CD1c-positive myeloid dendritic cell (primary cell): ENCODE measurements at regions not wholly inside any gene's neighbourhood (a gene's known extent, or its start where the extent isn't known, plus 50 kb on each side); places are given as distances from the start of the nearest gene placed in this dataset.

Experiments used
- DNase-seq: peaks from one replicate; pipeline ENCODE4 v3.0.0-alpha.2; 2016; ENCODE audit errors: extremely low spot score

GRCh38 chr15:26376243-26376642 lies 396.6 kb downstream of the GABRB3 start:
- no peak for DNase-seq

DNA sequence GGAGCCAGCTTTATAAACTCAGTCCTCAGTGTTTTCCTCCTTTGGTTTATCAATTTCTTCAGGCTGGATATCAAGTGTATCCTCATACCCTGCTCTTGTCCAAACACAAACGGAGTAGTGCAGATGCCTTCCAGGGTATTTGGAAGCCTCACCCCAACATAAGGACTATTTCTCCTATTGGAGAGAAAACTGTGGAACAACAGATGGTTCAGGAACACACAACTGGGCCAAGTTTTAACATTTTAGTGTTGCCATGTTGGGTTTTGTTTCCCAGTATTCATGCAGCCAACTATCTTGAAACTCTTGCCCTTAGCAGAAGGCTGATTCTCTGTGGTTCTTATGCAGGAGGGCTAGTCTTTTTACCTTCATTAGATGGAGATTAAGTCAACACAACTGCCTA lies 398.1 kb downstream of the GABRB3 start:
- no peak for DNase-seq

GRCh38 chr15:26372706-26373105 lies 400.2 kb downstream of the GABRB3 start:
- no peak for DNase-seq

DNA sequence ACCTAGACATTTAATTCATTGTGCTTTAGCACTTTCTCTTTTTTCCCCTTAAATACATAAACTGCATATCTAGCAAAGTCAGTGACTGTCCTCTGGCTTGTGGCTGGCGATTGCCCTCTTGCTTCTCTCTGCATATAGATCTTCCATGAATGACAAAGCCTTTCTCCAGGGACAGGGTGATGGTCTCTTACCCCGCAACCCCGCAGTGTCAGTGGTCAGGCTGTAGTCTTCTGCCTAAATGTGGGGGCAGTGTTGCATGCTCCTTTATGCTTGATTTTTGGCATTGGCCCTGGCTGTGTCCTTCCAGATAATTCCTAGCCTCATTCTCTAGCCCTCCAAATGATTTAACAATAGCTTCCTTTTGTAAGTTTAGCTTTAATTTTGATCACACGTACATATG lies 407.8 kb downstream of the GABRB3 start:
- DNase-seq, result no peak

GRCh38 chr15:26359855-26360254 lies 413.0 kb downstream of the GABRB3 start:
- no peak for DNase-seq

DNA sequence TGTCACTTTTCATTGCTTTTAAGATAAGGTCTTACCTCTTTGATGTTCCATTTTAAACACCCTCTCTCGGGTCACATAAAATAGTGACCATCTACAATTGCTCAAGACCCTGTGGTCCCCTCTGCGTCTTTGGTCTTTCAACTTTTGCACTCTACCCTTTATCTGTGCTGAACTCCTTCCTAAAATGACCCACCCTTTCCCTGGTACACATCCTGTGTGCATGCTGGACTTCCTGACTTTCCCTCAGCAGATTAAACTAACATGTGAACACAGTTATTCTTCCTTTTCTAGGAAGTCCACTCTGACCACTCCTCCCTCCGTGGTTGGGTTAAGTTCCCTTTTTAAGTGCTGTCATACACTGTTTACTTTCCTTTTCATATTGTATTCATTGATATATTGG lies 414.2 kb downstream of the GABRB3 start:
- no peak for DNase-seq

DNA sequence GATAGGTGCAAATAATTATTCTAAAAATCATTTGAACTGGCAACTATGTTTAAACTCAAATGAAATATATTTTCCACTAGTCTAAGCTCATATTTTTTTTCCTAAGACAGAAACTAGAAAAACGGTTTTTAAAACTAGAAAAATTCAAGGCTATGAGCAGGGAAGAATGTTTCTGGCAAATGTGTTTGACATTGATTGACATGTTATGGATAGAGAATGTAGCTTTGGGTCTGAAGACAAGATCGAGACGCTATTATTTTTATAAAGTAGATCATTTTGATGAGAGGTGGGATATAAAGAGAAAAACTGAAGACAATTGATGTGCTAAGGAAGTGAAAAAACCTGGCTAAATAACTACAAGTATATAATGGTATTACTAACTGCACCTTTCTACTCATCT lies 415.2 kb downstream of the GABRB3 start:
- DNase-seq, result no peak

DNA sequence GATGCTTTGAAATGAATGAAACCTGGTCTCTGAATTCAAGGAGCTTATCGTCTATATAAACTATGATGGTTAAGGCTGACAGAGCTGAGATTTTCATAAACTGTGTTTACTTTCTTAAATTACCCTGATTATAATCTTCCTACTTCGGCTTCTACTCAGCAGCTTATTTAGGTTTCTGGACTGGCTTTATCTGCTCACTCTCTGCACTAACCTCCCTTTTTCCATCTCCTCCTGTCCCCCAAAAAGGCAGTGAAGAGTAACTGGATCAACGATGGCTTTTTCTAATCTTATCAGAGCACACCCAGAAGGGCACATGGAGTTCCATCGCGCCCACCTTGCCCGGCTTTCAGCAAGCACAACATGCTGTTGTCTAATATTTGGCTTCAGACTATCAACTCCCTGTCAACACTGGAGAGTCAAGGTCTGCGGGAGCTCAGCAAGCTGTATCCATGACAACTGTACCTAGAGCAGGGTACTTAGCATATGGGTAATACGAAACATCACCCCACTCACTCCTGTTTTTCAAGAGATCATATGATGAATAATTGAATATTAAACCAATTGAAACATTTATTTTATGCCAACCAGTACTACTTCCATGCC lies 417.3 kb downstream of the GABRB3 start:
- DNase-seq, result no peak

GRCh38 chr15:26352909-26353308 lies 420.0 kb downstream of the GABRB3 start:
- DNase-seq, result no peak

DNA sequence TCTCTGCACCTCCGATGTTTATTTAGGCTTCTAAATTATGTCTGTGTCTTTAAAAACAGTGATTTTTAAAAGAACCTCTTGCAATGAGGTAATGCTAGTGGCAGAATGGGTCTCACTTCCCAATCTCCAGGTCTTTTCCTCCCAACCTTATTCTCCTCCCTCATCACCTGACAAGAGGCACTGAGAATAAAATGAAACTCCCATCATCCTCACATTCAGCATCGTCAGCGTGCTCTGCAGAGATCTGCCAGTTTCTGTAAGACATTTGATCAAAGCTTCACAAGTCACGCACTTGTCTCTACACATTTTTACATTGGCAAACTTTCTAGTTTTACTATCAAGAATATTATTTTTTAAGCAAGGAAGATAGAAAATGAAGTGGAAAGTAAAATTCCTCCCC lies 420.5 kb downstream of the GABRB3 start:
- DNase-seq, result no peak

DNA sequence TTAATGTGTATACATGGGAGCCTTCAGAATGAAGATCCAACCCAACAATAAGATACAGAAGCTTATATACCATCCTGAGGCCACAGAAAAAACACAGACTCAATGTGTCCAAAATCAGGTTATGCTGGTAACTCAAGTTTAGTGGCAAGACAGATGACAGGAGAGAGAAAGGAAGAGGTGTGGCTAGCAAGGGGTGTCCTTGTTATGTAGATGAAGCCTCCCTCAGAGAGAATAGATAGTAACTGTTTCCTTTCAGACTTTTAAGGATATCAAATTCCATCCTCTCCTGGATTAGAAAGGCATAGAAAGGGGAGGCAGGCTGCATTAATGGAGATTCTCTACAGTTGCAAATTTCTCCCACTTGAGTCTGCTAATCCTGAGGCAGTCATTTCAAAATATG lies 447.4 kb downstream of the GABRB3 start:
- no peak for DNase-seq

DNA sequence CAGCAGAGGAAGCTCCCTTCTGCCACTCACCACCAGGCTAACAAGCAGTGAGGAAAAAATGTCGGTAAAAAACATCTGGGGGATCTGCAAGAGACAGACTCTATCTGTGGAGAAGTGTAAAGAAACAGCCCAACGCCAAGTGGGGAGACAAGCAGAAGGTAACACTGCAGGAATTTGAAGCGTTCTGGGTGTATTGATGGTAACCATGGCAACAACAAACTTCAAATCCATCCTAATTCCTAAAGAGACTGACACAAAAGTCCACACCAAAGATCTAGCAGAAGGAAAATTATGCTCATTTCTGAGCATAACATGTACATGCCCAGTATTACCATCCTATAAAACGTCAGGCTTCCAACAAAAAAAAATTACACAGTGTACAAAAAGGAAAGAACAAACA lies 449.3 kb downstream of the GABRB3 start:
- no peak for DNase-seq

- no peak for DNase-seq
Observed at GRCh38 chr15:26318689-26319088, 454.2 kb downstream of the GABRB3 start.

- DNase-seq, result no peak
Observed at GRCh38 chr15:26314577-26314976, 451.4 kb upstream of the ATP10A start.

DNA sequence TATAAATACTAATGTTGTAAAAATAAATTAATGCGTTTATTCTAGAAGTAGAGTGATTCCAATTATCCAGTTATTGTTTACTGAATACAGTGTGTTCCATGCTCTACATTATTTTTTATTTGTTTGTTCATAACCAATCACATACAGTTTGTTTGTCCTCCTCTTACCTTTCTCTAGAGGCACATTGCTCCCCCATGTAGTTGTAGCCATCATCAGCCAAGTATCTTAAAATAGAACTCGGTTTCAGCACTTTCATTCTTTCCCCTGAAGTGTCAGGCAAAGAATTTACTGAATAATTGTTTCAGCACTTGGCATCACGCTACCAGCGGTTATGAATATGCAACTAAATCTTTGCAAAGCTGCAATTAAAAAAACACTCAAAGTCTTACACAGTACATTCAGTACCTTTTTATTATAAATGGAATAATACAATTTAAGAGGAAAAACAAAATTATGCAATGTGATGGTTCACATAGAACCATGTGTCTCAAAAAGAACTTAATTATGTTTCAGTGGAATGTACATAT lies 448.6 kb upstream of the ATP10A start:
- DNase-seq, result no peak

- no peak for DNase-seq
Observed at GRCh38 chr15:26298659-26299170, 435.6 kb upstream of the ATP10A start.

GRCh38 chr15:26298010-26298658 lies 435.0 kb upstream of the ATP10A start:
- DNase-seq, result no peak

DNA sequence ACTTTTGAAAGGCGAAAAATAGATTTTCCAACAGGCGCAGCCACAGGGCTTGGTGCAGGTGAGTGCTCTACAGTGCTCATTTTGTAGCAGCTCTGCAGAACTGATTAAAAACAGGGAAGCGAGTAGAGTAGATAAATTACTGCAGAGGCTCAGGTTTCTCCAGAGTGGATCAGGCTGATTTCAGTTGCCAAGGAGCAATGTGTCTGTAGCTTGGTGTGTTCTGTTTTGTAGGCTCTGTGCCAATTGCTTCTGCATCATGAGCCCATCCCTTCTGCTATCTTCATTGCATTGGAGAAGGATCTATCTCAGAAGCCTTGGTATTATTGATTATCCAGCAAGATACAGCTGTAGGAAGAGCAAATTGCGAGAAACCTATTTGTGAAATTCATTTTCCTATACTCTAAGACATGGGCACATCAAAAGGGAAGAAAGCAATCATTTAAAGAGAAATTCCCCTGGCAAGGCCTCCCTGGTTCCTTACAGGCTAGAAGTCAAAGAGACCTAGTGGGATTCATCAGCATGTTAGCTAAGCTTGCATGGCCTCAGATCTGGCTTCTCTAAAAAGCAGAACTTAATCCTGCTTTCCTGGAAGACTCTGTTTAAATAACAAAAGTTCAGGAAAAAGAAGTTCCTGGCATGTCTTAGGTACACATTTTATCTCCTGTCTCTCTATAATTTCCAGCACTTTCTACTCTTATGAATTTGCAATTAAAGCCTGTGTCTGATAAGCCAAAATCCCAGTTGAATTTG lies 432.4 kb upstream of the ATP10A start:
- DNase-seq, result no peak

- no peak for DNase-seq
Observed at GRCh38 chr15:26294059-26294689, 431.0 kb upstream of the ATP10A start.

DNA sequence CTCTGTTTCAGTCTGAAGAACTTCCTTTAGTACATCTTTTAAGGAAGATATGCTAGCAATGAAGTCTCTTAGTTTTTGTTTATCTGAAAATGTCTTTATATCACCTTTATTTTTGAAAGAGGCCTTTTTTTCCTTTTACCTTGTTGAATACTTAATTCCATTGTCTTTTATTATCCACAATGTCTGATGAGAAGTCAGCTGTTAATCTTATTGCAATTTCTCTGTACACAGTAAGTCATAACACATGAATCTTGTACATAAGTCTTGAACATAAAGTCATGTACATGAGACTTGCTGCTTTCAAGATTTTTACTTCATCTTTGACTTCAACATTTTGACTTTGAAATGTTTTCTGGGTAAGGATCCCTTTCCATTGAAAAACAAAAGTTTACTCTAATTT lies 424.3 kb upstream of the ATP10A start:
- no peak for DNase-seq

GRCh38 chr15:26280281-26280680 lies 417.2 kb upstream of the ATP10A start:
- DNase-seq, result no peak

DNA sequence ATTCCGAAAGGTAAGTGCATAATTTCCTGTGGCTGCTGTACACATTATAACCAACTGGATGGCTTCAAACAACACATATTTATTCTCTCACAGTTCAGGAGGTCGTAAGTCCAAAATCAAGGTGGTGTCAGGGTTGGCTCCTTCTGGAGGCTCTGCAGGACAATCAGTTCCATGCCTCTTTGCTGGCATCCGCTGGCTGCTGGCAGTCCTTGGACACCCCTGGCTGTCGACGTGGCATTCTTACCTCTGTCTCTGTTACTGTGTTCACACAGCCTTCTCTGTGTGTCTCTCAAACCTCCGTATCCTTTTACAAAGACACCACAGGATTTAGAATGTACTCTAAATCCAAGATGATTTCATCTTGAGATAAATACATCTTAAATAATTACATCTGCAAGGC lies 398.8 kb upstream of the ATP10A start:
- DNase-seq, result no peak
